ENCODE measurements at regions not wholly inside any gene's neighbourhood (a gene's known extent, or its start where the extent isn't known, plus 50 kb on each side); places are given as distances from the start of the nearest gene placed in this dataset.

DNA sequence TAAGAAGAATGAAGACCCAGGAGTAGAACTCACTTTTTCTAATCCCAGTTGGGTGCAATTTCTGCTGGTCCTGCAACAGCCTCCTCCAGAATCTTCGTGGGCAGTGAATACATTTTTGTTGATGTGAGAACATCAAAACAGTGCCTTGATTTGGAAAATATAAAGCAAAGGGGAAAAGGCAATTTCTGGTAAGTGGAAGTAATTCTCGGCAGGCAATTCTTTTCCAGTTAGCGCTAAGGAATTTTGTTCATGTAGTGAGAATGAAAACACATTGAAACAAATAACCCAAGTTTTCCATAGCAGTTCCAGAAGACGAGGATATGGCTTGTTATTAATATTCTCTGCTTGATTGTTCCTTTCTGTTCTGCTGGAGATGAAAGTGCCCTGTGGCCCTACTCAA lies 178.7 kb downstream of the SPATA31D1 start:
- no peak for ATAC-seq
- DNase-seq = no peak
- Mint-ChIP-seq H3K9me3 (peaks cover 0 to 6% of the 10 kb centered on the region in 2 donors), H3K27ac (no peak overlapping the region), H3K4me1 (no peaks in the 10 kb centered on the region), H3K27me3 (no peaks in the 10 kb centered on the region), H3K4me3 (no peak overlapping the region)

DNA sequence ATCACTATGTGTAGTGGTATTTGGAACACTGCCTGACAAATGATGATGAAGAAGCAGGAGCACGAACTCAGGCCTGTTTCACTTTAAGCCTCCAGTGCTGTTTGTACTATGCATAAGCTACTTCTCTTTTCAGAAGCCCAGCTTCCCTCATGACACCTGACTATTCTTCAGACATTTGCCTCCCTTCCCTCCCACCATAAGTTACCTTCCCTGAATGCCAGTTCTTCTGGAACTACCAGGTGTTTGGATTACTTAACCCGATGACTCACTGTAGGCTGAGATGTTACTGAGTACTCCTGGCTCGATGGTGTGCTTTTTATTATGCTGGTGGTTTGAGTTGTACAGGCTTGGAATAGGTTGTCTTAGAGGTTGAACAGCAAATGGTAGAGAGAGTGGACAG lies 180.0 kb downstream of the SPATA31D1 start:
- H3K27me3 Mint-ChIP-seq = no peaks in the 10 kb centered on the region
- ATAC-seq (no peak), DNase-seq (no peak)
- H3K9me3 Mint-ChIP-seq = peaks cover 0 to 6% of the 10 kb centered on the region in 2 donors
- no peak overlapping the region for H3K27ac Mint-ChIP-seq
- H3K4me1 Mint-ChIP-seq = no peaks in the 10 kb centered on the region
- no peak overlapping the region for H3K4me3 Mint-ChIP-seq

DNA sequence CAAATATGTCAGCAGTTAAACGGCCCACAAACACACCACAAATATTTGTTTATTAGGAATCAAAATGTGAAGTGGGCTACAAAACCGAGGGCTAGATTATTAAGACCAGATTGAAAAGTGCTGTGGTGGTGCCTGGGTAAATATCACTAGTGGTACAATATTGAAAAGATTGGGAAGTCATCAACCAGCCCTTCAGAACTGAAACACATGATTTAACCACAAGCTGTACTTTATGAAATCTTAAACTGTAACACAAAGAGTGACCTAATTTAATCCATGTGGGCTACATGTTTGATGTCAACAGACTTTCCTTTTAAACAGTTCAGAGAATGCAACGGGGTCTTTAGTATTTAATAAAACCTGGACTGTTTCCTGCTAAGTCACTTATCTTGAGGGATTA lies 182.3 kb downstream of the SPATA31D1 start:
- no peak for DNase-seq
- no peak for ATAC-seq
- Mint-ChIP-seq H3K4me3 (no peak overlapping the region), H3K27ac (no peak overlapping the region), H3K4me1 (no peaks in the 10 kb centered on the region), H3K27me3 (no peaks in the 10 kb centered on the region), H3K9me3 (peaks cover 0 to 6% of the 10 kb centered on the region in 2 donors)

DNA sequence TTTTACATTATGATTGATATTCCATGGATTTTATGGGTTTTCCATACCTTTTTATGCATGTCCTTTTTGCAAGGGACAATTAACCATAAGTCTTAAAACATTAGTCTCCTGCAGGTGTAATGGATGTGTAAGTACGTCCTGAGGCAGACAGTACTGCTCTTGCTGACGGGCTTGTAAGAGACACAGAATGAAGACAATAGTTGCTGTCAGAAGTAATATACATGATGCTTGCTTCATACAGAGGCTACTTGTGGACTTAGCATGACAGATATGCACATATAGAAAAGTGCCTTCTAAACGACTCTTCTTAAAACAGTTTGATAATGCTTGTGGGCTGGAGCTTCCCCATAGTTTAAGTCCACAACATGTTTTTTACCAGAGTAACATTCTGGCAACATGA lies 182.7 kb downstream of the SPATA31D1 start:
- Mint-ChIP-seq H3K4me3 (no peak overlapping the region), H3K27ac (no peak overlapping the region), H3K27me3 (no peaks in the 10 kb centered on the region), H3K4me1 (no peaks in the 10 kb centered on the region), H3K9me3 (peaks cover 0 to 6% of the 10 kb centered on the region in 2 donors)
- DNase-seq = no peak
- ATAC-seq = no peak

DNA sequence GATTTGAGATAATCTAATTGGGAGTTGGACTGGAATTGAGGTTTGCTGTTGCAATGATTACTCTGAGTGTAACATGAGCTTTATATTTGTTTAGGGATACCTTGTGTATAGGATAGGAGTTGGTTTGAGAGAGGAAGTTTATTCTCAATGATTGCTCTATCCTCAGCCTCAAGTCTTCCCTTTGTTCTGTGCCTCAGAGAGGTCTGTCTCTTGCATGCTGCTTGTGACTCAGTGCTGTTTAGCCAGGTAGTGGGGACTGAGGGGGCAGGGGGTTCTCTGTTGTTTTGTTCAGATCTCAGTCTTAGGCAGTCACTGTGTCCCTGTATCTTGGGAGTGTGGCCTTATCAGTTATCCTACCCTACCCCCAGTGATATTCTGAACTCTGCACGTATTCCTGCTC lies 192.1 kb downstream of the SPATA31D1 start:
- Mint-ChIP-seq H3K27ac (no peak overlapping the region), H3K27me3 (no peaks in the 10 kb centered on the region), H3K9me3 (peaks cover 13 to 17% of the 10 kb centered on the region in 2 donors)

DNA sequence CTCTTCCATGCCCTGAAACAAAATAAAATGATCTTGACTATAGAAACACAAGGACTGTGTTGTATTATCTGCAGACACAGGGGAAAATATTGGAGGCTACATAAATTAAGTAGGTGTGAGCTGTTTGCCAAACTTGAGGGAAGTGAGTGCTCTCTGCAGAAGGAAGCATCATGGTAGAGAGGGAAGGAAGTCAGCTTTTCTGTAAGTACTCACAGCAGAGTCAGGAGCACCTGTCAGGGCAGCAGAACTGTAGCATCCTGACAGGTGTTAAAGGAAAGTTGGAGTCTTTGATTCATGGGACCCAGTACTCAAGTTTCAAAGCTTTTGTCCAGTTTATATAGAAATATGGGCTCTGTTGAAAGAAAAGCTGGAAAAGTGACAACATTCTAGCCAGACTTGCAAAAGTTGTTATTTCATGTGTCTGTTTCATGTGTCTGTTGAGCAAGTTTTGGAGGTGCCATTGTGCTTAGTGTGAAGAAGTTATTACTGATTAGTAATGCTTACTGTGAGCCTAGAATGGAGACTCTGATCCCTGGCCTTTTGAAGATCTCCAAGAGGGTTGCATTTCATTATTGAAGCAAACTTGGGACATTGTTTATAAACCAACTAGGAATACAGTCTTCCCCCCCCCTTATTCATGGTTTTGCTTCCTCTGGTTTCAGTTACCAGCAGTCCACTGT lies 194.7 kb downstream of the SPATA31D1 start:
- H3K4me1 Mint-ChIP-seq = no peaks in the 10 kb centered on the region
- no peak for DNase-seq
- H3K9me3 Mint-ChIP-seq = peaks cover 13 to 17% of the 10 kb centered on the region in 2 donors
- no peak for ATAC-seq
- no peak overlapping the region for H3K27ac Mint-ChIP-seq
- H3K27me3 Mint-ChIP-seq = no peaks in the 10 kb centered on the region
- no peak overlapping the region for H3K4me3 Mint-ChIP-seq

More for the DNA sequence above, 192.1 kb downstream of the SPATA31D1 start:
- H3K4me3 Mint-ChIP-seq = no peak overlapping the region
- ATAC-seq (no peak), DNase-seq (no peak)
- H3K4me1 Mint-ChIP-seq = no peaks in the 10 kb centered on the region

DNA sequence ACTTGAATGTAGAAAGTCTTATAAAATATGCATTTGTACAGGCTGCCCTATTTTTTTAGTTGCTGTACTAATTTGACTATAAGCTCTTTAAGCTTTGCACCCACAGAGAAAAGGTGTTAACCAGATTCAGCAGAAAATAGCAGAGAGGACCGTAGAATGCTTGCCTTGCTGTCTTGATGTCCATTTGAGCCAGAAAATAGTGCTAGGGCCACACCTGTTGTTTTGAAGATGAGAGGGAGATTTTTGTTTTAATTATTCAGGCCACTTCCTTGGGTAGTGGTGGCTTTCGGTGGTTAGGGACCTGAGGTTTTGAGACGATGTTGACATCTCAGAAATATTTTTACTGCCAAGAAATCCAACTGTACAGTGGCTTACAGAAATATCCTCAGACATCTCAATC lies 196.0 kb downstream of the SPATA31D1 start:
- no peak overlapping the region for H3K27ac Mint-ChIP-seq
- ATAC-seq (no peak), DNase-seq (no peak)
- H3K4me3 Mint-ChIP-seq = no peak overlapping the region
- H3K27me3 Mint-ChIP-seq = no peaks in the 10 kb centered on the region
- no peaks in the 10 kb centered on the region for H3K4me1 Mint-ChIP-seq
- peaks cover 13 to 23% of the 10 kb centered on the region in 2 donors for H3K9me3 Mint-ChIP-seq

DNA sequence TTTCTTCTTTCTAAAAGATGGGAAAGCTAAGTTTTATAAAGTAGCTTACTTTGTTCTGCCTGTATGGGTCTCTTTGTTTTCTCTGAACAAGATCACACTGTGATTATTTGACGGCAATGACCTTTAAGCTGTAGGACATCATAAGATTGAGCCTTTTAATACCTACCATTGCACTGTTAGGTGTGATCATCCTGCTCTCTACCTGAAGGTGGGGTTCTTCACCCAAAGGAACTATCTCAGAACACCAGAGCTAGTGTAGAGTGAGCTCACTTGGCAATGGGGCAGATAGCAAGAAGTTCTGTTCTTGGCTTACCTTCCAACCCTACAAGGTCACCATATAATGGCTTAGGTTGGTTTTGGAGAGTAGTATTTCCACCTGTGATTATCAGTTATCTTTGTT lies 200.2 kb downstream of the SPATA31D1 start:
- no peaks in the 10 kb centered on the region for H3K27me3 Mint-ChIP-seq
- H3K27ac Mint-ChIP-seq = no peak overlapping the region
- ATAC-seq (no peak), DNase-seq (no peak)
- H3K4me1 Mint-ChIP-seq = no peaks in the 10 kb centered on the region
- no peak overlapping the region for H3K4me3 Mint-ChIP-seq
- peaks cover 6 to 12% of the 10 kb centered on the region in 2 donors for H3K9me3 Mint-ChIP-seq

DNA sequence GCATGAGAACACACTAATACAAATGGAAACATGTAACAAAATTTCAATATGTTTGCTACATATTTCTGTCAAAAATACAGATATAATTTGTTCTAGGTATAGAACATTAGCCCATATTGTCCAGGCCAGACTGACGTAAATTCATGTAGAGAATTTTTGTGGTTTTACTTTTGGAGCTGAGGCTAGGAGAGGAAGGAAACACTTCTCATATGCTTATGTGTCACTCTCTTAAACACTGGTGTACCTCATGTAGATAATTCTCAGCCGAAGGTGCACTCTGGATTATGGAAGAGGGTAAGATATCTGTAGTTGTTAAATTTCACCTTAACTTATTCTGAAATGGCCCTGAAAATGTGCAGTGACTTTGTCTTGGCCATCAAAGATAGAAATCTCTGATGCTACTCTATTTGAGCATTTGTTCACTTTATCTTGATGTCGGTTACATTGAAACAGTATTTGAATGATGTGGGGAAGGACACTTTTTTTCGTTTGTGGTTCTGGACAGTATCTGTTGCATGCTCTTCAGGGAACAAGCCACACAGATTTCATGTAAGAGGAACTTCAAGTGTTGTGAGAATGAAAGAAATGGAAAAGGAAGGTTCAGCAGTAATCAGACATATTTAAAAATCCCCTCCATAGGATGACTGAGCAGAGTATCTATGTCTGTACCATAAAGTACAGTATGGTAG lies 202.7 kb downstream of the SPATA31D1 start:
- ATAC-seq = no peak
- H3K4me3 Mint-ChIP-seq = no peak overlapping the region
- H3K9me3 Mint-ChIP-seq = peaks cover 12 to 22% of the 10 kb centered on the region in 2 donors
- no peak for DNase-seq
- no peak overlapping the region for H3K27ac Mint-ChIP-seq
- no peaks in the 10 kb centered on the region for H3K27me3 Mint-ChIP-seq
- H3K4me1 Mint-ChIP-seq = no peaks in the 10 kb centered on the region

DNA sequence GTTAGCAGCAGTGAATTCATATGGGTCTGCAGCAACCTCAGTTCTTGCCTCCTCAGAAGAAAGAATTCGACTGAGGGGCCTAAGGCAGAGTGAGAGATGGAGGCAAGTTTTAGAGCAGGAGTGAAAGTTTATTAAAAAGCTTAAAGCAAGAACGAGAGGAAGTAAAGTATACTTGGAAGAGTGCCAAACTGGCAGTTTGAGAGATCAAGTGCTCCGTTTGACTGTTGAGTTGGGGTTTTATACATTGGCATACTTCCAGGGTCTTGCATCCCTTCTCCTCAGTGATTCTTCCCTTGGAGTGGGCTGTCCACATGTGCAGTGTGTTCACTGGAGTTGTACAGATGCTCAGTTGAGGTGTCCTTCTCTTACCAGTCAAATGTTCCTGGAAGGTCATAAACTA lies 203.6 kb downstream of the SPATA31D1 start:
- no peaks in the 10 kb centered on the region for H3K27me3 Mint-ChIP-seq
- no peak overlapping the region for H3K4me3 Mint-ChIP-seq
- ATAC-seq = no peak
- H3K4me1 Mint-ChIP-seq = no peaks in the 10 kb centered on the region
- peaks cover 12 to 22% of the 10 kb centered on the region in 2 donors for H3K9me3 Mint-ChIP-seq
- no peak for DNase-seq
- H3K27ac Mint-ChIP-seq = no peak overlapping the region

DNA sequence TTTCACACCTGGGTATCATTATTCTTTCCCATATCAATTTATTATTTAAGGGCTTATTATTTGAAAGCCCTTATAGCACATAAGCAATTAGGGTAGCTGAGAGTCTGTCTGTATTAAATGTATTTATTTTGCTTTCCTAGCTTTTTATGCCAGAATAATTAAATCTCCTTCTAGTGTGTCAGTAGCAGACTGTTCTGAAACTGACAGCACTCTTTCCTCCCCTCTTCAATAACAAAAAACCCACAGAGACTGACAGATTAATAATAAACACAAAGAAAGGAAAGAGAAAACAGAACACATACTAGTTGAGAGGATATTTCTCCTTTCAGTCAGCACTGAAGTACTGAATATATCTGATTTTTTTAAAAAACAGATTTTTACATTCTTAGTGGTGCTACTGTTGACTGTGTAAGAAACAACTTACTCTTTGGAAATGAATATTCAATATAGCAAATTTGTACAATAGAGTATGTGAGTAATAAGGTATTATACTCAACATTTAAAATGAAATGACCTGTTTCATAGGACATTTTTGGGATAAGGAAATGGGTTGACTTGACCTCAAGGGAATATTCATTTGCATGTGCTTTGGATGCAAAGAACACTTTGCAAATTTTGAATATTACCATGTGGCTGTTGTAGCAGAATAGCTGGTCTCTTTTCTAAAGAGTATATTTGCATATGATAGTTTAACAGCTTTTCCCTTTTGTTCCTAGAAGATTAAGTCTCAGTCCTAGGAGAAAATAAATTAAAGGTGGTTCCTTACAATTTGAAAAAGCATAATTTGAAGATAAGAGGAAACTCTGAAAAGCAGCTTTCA lies 208.3 kb downstream of the SPATA31D1 start:
- no peak for DNase-seq
- H3K4me1 Mint-ChIP-seq = no peaks in the 10 kb centered on the region
- H3K27me3 Mint-ChIP-seq = no peaks in the 10 kb centered on the region
- H3K9me3 Mint-ChIP-seq = peaks cover 12 to 17% of the 10 kb centered on the region in 2 donors
- H3K4me3 Mint-ChIP-seq = no peak overlapping the region
- ATAC-seq = no peak
- no peak overlapping the region for H3K27ac Mint-ChIP-seq

DNA sequence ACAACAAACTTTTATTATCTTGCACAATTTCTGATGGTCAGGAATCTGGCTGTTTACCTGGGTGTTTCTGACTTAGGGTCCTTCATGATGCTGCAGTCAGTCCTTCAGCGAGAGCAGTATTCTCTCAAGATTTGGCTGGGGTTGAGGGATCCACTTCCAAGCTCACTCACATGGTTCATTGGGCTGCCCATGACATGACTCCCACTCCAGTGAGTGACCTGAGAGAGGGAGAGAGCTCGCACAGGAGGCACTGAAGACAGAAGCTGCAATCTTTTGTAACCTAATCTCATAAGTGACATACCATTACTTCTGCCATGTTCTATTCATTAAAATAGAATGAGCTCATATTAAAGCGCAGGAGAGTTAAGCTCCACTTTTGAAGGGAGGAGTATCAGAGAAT lies 212.6 kb downstream of the SPATA31D1 start:
- no peaks in the 10 kb centered on the region for H3K9me3 Mint-ChIP-seq
- no peaks in the 10 kb centered on the region for H3K4me1 Mint-ChIP-seq
- ATAC-seq = no peak
- no peak for DNase-seq
- H3K4me3 Mint-ChIP-seq = no peak overlapping the region
- no peak overlapping the region for H3K27ac Mint-ChIP-seq
- no peaks in the 10 kb centered on the region for H3K27me3 Mint-ChIP-seq

DNA sequence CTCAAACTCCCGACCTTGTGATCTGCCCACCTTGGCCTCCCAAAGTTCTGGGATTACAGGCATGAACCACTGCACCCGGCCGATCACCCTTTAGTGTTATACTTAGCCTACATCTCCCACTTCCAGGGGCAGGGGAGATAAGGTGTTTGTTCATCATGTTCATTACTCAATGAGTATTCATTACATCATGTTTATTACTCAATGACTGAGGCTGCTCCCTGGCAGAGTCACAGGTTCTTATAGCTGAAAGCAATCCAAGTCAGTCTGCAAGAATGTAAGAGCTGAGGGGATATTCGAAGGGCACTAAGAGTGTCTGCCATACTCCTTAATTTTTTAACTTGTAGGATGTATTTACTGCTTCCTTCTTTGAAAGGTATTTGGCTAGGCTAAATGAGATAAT lies 214.2 kb downstream of the SPATA31D1 start:
- ATAC-seq (no peak), DNase-seq (no peak)
- Mint-ChIP-seq H3K27me3 (no peaks in the 10 kb centered on the region), H3K4me1 (no peaks in the 10 kb centered on the region), H3K9me3 (no peaks in the 10 kb centered on the region), H3K4me3 (no peak overlapping the region), H3K27ac (no peak overlapping the region)

DNA sequence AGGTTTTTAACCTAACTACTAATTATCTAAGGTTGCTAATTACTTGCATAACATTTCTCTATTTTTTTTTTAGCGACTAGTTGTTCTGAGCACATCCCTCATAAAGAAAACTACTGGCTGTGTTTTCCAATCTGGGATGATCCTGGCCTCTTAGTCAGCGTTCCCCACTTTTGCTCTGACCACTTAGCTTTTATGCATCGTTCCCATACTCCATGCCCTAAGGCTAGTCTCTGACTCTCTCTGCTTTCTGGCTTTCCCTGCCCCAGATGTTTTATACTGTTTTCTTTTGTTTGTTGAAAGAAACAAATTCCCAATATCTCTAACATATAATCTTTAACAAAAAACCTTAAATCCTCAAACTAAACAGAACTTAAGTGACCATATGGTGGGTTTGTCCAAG lies 217.9 kb downstream of the SPATA31D1 start:
- Mint-ChIP-seq H3K4me1 (no peaks in the 10 kb centered on the region), H3K9me3 (peaks cover 15 to 17% of the 10 kb centered on the region in 2 donors)
- ATAC-seq = no peak

DNA sequence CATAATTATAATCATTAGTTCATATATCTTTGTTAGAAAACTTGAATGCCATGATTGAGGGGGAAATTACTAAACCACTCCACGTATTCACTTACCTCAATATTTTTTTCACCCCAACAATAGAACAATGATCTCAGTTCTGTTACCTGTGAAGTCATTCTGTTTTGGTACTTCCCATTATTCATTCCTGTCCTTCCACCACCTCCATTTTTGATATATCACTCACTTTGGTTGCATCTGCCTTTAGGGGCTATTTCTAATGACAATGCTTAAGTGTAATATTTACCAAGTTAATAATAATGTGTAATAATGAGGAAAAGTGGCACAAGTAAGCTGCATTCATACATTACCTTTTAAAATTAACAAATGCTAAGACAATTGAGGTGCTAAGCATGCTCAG lies 218.4 kb downstream of the SPATA31D1 start:
- no peaks in the 10 kb centered on the region for H3K4me1 Mint-ChIP-seq
- H3K4me3 Mint-ChIP-seq = no peak overlapping the region
- ATAC-seq (no peak), DNase-seq (no peak)
- H3K27ac Mint-ChIP-seq = no peak overlapping the region
- no peaks in the 10 kb centered on the region for H3K27me3 Mint-ChIP-seq
- H3K9me3 Mint-ChIP-seq = peaks cover 15 to 17% of the 10 kb centered on the region in 2 donors

More for the DNA sequence above, 217.9 kb downstream of the SPATA31D1 start:
- H3K27ac Mint-ChIP-seq = no peak overlapping the region
- DNase-seq = no peak
- no peak overlapping the region for H3K4me3 Mint-ChIP-seq
- H3K27me3 Mint-ChIP-seq = no peaks in the 10 kb centered on the region

All from stimulated activated naive CD8-positive, alpha-beta T cell treated with anti-CD3 and anti-CD28 coated beads, Interleukin-15, amount 100 ng/mL, for 72 hours (primary cell).